GM18870 (cell line): ENCODE measurements at regions not wholly inside any gene's neighbourhood (a gene's known extent, or its start where the extent isn't known, plus 50 kb on each side); places are given as distances from the start of the nearest gene placed in this dataset.

Experiments
- ATAC-seq: cut with Tn5 transposase; IDR thresholded peaks from one replicate; pipeline ENCODE4 v1.9.1; 2021; ENCODE audit warnings: moderate library complexity; ENCODE audit not compliant: unreplicated experiment

- no peak for ATAC-seq
These were observed 446.3 kb upstream of the NCAM2 start for GRCh38 chr21:20551939-20552338.

- no peak for ATAC-seq
These were observed 443.4 kb upstream of the NCAM2 start for GRCh38 chr21:20554785-20555184.

DNA sequence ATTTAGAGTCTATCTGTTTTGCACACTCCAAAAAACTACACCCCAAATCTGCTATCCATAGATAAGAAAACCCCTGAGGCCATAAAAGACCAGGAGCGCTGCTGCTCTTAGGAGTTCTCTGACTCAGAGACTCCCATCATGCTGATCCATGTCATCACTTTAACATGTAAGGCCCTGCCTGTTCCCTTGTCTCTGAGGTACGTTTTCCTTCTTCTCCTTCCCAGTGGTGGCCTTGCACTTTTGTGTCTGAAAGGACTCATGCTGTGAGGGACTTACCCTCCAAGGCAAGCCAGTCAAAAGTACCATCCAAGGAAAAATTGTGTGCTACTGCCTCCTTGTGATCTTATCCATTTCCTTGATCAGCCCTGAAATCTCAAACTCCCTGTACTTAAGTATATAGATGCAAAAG is 427.4 kb upstream of the NCAM2 start:
- no peak for ATAC-seq

GRCh38 chr21:20572582-20572981 is 425.6 kb upstream of the NCAM2 start:
- no peak for ATAC-seq

DNA sequence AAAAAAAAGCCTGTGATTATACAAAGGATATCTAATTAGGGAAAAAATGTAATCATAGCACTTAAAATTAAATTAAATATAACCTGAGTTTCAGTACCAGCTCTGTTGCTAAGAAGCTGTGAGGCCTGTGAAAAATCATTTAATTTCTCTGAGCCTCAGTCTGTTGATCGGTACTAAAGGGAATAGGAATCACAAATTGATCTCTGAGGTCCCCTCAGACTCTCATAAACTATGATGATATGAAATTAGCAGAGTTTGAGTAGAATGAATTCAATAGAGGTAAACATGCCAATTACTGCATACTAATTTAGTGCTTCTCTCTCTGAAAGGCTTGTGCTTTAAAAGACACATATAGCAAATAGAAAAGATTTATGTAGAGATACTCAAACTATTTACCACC is 416.8 kb upstream of the NCAM2 start:
- ATAC-seq: no peak

DNA sequence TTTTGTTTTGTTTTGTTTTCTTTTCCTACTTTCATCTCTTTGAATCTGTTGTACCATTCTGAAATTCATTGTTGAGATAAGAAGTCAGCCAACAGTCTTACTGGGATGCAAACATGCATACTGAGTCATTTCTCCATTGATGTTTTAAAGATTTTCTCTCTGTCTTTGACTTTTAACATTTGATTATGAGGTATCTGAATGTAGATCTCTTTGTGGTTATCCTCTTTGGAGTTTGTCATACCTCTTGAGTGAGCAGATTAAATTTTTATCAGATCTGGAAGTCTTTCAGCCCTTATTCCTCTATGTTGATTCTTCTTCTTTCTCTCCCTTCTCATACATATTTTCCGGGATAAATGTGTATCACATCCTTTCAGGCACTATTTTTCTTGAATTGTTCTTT is 406.9 kb upstream of the NCAM2 start:
- ATAC-seq: no peak

DNA sequence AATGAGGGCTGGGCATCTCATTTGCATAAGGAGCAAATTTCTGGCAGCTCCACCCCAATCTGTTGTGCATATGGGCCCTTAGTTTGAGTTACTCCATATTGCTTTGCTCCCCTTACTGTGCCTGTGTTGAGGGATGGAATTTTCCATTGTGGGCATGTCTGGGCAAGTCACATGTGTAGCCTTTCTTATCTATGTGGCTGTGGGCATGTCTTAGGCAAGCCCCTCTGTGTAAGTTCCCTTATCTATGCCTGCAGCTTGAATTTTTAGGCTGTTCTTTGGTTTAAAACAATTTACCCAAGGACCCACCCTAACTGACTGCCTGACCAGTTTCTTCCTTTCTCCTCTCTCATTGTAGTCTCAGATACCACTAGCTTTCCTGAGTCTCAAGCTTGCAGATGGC is 405.7 kb upstream of the NCAM2 start:
- no peak for ATAC-seq

DNA sequence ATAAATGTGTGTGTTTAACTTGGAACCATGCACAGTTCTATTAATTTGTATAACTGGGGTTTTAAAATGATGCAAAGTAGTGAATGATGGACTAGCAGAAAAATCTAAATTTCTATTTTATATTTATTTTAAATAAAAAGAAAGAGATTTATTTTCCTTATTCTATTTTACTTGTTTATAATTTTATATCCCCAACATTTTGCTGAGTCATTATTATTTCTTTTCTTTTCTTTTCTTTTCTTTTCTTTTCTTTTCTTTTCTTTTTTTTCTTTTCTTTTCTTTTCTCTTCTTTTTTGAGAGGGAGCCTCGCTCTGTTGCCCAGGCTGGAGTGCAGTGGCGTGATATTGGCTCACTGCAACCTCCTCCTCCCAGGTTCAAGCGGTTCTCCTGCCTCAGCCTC is 395.0 kb upstream of the NCAM2 start:
- no peak for ATAC-seq

DNA sequence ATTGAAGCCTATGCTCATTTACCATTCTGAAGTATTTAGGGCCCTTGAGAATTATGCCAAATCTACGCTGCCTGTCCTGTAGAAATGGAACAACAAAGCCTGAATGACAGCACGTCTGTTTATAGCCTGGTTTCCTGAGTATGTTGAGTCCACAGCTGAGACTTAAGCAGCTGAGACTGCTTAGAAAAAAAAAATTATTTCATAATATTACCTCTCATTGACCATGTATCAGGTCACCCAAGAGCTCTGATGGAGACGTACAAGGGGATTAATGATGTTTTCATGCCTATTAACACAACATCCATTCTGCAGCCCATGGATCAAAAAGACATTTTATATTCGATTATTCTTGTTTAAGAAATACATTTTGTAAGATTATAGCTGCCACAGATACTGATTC is 387.2 kb upstream of the NCAM2 start:
- ATAC-seq: no peak

DNA sequence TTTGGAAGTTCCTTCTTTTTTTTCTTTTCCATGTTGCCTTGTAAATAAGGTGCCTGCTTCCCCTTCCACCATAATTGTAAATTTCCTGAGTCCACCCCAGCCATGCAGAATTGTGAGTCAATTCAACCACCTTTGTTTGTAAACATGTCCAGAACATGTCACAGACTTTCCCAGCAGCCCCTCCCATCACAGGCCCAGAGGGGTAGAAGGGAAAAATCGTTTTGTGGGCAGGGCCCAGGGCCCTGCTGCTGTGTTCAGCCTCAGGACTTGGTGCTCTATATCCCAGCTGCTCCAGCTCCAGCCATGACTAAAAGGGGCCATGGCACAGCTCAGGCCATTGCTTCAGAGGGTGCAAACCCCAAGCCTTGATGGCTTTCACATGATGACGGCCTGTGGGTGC is 384.6 kb upstream of the NCAM2 start:
- no peak for ATAC-seq

DNA sequence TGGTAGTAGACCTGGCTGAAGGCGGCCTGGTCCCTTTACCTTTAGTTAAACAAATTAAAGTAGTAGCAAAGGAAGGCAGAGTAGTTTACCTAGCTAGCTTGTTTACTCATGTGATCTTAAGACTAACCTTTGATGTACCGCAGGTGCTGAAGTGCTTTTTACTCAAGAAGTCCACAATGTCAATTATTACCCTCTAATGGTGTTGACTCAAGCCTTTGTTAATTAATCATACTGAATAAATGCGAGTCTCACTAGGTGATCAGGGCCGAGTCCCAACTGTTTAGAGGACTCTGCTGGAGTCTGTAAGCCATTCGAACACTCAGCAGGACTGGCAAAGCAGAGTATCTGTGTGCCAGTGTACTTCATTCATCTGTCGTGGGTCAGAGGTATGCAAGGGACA is 381.1 kb upstream of the NCAM2 start:
- ATAC-seq: no peak

GRCh38 chr21:20618878-20619277 is 379.3 kb upstream of the NCAM2 start:
- ATAC-seq: no peak

DNA sequence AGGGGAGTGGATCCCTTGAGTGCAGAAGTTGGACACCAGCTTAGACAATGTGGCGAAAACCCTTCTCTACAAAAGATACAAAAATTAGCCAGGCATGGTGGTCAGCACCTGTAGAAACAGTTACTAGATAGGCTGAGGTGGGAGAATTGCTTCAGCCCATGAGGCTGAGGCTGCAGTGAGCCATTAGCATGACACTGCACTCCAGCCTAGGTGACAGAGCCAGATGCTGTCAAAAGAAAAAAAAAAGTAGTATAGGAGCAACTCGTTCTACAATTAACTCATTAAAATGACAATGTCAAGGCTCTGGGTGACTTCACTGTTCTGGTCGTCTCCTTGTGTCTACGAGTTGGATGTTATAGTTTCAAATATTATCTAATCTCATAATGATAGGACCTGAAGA is 370.6 kb upstream of the NCAM2 start:
- no peak for ATAC-seq

- ATAC-seq: no peak
These were observed 366.6 kb upstream of the NCAM2 start for GRCh38 chr21:20631633-20632032.

DNA sequence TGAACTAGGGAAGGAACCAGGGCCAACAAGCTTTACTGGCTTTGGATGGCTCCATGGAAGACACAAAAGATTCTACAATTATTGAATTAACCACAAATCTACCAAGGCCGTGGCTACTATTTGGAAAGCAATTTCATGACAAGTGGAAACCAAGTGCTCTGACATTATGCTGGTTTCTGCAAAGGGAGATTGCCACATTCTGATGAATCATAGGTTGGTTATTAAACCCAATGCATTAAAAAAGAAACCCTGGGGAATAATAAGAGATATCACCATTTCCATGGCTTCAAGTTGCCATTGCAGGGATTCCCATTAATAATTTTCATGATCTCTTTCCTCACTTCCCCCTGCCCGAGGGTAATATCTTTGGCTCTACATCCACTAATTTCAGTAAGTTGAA is 359.2 kb upstream of the NCAM2 start:
- no peak for ATAC-seq

DNA sequence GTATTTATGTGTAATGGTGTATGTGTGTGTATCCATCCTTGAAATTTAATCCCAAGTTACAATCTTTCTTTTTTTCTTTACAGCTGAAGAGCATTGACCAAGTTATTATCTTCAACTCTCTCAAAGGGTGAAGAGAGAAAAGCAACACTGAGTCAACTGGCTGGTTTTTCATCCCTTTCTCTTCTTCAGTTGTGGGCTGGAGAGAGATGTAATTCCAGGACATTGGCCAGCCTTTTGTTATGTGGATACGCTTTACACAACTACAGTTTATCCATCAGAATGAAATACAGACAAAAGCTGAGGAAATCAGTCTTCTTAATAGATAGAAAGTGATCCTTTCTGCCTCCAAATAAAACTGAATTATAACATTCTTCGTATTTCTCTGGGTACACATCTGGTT is 357.0 kb upstream of the NCAM2 start:
- ATAC-seq: no peak

GRCh38 chr21:20642681-20643080 is 355.5 kb upstream of the NCAM2 start:
- no peak for ATAC-seq

GRCh38 chr21:20644552-20644951 is 353.7 kb upstream of the NCAM2 start:
- no peak for ATAC-seq

DNA sequence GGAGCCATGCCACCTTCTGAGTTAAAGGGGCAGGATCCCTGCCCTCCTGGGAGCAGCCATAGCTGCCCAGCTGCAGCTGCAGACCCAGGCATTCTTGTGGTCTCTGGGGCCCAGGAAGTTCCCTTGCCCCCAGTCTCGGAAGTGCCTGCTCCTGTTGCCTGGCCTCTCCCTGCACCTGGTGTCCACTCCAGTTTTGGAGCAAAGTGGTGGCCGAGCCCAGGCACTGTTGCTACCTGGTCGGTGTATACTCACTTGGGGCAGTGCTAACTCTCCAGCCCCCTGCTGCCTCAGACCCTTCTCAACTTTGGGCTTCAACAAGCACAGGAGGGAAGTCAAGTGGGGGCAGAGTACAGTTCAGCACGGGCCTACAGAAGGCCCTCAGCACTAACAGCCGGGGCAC is 352.9 kb upstream of the NCAM2 start:
- no peak for ATAC-seq

- ATAC-seq: no peak
These were observed 351.6 kb upstream of the NCAM2 start for GRCh38 chr21:20646431-20647165.

DNA sequence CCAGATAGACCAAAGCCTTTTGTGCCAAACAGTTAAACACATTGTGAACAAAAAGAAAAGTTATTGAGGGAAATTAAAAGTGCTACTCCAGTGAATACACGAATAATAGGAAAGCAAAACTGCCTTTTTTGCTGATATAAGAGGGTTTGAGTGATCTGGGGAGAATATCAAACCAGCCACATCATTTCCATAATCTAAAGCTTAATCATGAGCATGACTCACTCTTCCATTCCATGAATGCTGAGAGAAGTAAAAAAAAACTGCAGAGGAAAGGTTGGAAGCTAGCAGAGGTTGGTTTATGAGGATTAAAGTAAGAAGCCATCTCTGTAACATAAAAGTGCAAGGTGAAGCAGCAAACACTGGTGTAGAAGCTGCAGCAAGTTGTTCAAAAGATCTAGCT is 350.6 kb upstream of the NCAM2 start:
- ATAC-seq: no peak

- no peak for ATAC-seq
These were observed 349.0 kb upstream of the NCAM2 start for GRCh38 chr21:20649231-20649630.

- no peak for ATAC-seq
These were observed 345.4 kb upstream of the NCAM2 start for GRCh38 chr21:20652846-20653245.
